DND-41 (cell line): ENCODE measurements at regions not wholly inside any gene's neighbourhood (a gene's known extent, or its start where the extent isn't known, plus 50 kb on each side); places are given as distances from the start of the nearest gene placed in this dataset.

Experiments
- ATAC-seq: fragments of 200-7000 bp; cut with Tn5 transposase; 3 replicates; pipeline ENCODE4 v1.9.1; 2021; ENCODE audit warnings: low read depth; ENCODE audit not compliant: insufficient read depth
- DNase-seq: peaks from one replicate; pipeline ENCODE4 v3.0.0-alpha.2; 2020
- H2AFZ ChIP-seq: 2 replicates; pipeline ENCODE4 v1.6.0; 2012; ENCODE audit warnings: low read depth, low read length
- H3K27ac ChIP-seq: 2 replicates; pipeline ENCODE4 v1.5.1; 2012; ENCODE audit warnings: low read length, inconsistent platforms
- H3K27me3 ChIP-seq: fragments of 200-600 bp; sonication (generic); 2 replicates; pipeline ENCODE4 v1.6.0; 2012; ENCODE audit warnings: low read length, mild to moderate bottlenecking, inconsistent platforms; ENCODE audit not compliant: insufficient read depth, poor library complexity
- H3K36me3 ChIP-seq: 2 replicates; pipeline ENCODE4 v1.5.1; 2012; ENCODE audit warnings: low read length, inconsistent platforms; ENCODE audit not compliant: insufficient read depth
- H3K4me1 ChIP-seq: 2 replicates; pipeline ENCODE4 v1.5.1; 2012; ENCODE audit warnings: mild to moderate bottlenecking, low read length; ENCODE audit not compliant: insufficient read depth
- H3K4me2 ChIP-seq: 2 replicates; pipeline ENCODE4 v1.6.0; 2012; ENCODE audit warnings: mild to moderate bottlenecking, moderate library complexity, low read length, inconsistent platforms; ENCODE audit not compliant: insufficient read depth
- H3K4me3 ChIP-seq, 2 experiments: fragments of 200-600 bp in 1 of 2; shearing (Covaris generic) in 1 of 2; 2 replicates each; pipeline ENCODE4 v1.5.1; 2012 to 2016; ENCODE audit warnings: inconsistent platforms in 2 of 2, low read length in 2 of 2, mild to moderate bottlenecking in 2 of 2, low read depth in 1 of 2, moderate library complexity in 1 of 2
- H3K79me2 ChIP-seq: 2 replicates; pipeline ENCODE4 v1.6.0; 2012; ENCODE audit warnings: low read length, inconsistent platforms; ENCODE audit not compliant: insufficient read depth
- H3K9ac ChIP-seq: 2 replicates; pipeline ENCODE4 v1.6.0; 2012; ENCODE audit warnings: low read depth, mild to moderate bottlenecking, inconsistent platforms, low read length, moderate library complexity
- H3K9me3 ChIP-seq: 2 replicates; pipeline ENCODE4 v1.5.1; 2012; ENCODE audit warnings: low read length, moderate library complexity, mild to moderate bottlenecking, inconsistent platforms; ENCODE audit not compliant: insufficient read depth, severe bottlenecking
- H4K20me1 ChIP-seq: 2 replicates; pipeline ENCODE4 v1.6.0; 2012; ENCODE audit warnings: low read length; ENCODE audit not compliant: insufficient read depth
- EZH2 ChIP-seq: IDR thresholded peaks from 3 replicates; pipeline ENCODE4 v1.6.1; 2012; ENCODE audit warnings: borderline replicate concordance, low read depth, mild to moderate bottlenecking, moderate library complexity, low read length, inconsistent platforms; ENCODE audit not compliant: severe bottlenecking
- TF ChIP-seq, protein P1 (sequence below): IDR thresholded peaks from 2 replicates; pipeline ENCODE4 v1.5.1; 2012; ENCODE audit warnings: borderline replicate concordance, low read length, moderate library complexity, mild to moderate bottlenecking; ENCODE audit not compliant: poor library complexity, severe bottlenecking; ENCODE audit errors: extremely low read depth

- Histone ChIP-seq H3K4me1 (no peaks in the 10 kb centered on the region), H2AFZ (no peak overlapping the region), H3K79me2 (no peaks in the 10 kb centered on the region), H3K36me3 (no peaks in the 10 kb centered on the region), H3K4me2 (no peak overlapping the region), H3K4me3 (no peak overlapping the region), H3K9me3 (no peaks in the 10 kb centered on the region), H4K20me1 (no peaks in the 10 kb centered on the region), H3K27me3 (no peaks in the 10 kb centered on the region), H3K27ac (no peak overlapping the region), H3K9ac (no peak overlapping the region)
- DNase-seq = no peak
- TF ChIP-seq, protein P1, sequence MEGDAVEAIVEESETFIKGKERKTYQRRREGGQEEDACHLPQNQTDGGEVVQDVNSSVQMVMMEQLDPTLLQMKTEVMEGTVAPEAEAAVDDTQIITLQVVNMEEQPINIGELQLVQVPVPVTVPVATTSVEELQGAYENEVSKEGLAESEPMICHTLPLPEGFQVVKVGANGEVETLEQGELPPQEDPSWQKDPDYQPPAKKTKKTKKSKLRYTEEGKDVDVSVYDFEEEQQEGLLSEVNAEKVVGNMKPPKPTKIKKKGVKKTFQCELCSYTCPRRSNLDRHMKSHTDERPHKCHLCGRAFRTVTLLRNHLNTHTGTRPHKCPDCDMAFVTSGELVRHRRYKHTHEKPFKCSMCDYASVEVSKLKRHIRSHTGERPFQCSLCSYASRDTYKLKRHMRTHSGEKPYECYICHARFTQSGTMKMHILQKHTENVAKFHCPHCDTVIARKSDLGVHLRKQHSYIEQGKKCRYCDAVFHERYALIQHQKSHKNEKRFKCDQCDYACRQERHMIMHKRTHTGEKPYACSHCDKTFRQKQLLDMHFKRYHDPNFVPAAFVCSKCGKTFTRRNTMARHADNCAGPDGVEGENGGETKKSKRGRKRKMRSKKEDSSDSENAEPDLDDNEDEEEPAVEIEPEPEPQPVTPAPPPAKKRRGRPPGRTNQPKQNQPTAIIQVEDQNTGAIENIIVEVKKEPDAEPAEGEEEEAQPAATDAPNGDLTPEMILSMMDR = no peak
- TF ChIP-seq EZH2 = no peak
- no peak for ATAC-seq
These were observed 708.6 kb downstream of the DTWD2 start for GRCh38 chr5:118279540-118280294.

DNA sequence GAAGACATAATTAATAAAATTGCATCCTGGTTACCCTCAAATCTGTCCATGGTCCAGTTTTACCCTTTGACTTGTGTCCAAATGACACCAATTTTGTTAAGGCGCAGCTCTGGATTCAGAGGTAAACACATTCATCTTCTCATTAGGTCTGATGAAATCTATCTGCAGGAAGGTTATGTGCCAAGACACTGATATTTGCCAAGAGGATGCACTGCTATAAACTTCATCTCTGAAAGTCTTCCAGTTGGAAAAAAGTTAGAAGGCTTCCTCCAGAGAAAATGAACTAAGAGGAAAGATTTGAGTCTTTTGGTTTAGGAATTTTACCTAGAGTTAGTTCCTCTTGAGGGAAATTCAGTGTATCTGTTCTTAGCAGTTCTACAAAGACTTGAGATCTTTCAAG, 717.8 kb downstream of the DTWD2 start:
- Histone ChIP-seq H3K9me3 (no peaks in the 10 kb centered on the region), H3K27me3 (no peaks in the 10 kb centered on the region), H4K20me1 (no peaks in the 10 kb centered on the region), H3K4me3 (no peak overlapping the region), H2AFZ (no peak overlapping the region), H3K79me2 (no peaks in the 10 kb centered on the region), H3K27ac (no peak overlapping the region), H3K4me1 (no peaks in the 10 kb centered on the region), H3K4me2 (no peak overlapping the region), H3K36me3 (no peaks in the 10 kb centered on the region), H3K9ac (no peak overlapping the region)
- TF ChIP-seq, protein P1 = no peak
- TF ChIP-seq EZH2 = no peak
- ATAC-seq = no peak
- DNase-seq = no peak

DNA sequence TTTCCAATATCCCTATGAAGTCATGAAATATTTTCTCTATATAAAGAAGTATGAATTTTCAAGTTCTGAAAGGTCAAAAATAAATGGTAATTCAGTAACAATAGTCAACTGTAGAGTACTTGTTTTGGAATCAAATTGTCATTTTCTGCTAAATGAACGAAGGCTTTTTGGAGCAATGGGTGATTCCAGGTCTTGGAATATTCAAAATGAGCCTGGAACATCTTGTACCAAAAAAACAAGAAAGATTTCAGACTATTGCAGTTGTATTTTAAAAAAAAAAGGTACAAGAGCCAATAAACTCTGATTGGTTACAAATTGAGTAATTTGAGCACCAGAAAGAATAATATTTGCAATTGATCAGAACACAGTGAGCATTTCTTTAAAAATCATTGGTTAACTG, 730.1 kb downstream of the DTWD2 start:
- no peak for DNase-seq
- Histone ChIP-seq H3K27me3 (no peaks in the 10 kb centered on the region), H3K79me2 (no peaks in the 10 kb centered on the region), H3K4me1 (no peaks in the 10 kb centered on the region), H3K4me2 (no peak overlapping the region), H2AFZ (no peak overlapping the region), H3K27ac (no peak overlapping the region), H4K20me1 (no peaks in the 10 kb centered on the region), H3K9ac (no peak overlapping the region), H3K36me3 (no peaks in the 10 kb centered on the region), H3K9me3 (no peaks in the 10 kb centered on the region), H3K4me3 (no peak overlapping the region)
- TF ChIP-seq, protein P1 = no peak
- TF ChIP-seq EZH2 = no peak
- no peak for ATAC-seq

GRCh38 chr5:118257066-118257465, 731.3 kb downstream of the DTWD2 start:
- no peak for ATAC-seq
- Histone ChIP-seq H3K27me3 (no peaks in the 10 kb centered on the region), H3K4me1 (no peaks in the 10 kb centered on the region), H3K79me2 (no peaks in the 10 kb centered on the region), H3K4me3 (no peak overlapping the region), H3K9ac (no peak overlapping the region), H2AFZ (no peak overlapping the region), H3K36me3 (no peaks in the 10 kb centered on the region), H3K27ac (no peak overlapping the region), H4K20me1 (no peaks in the 10 kb centered on the region), H3K9me3 (no peaks in the 10 kb centered on the region), H3K4me2 (no peak overlapping the region)
- DNase-seq = no peak
- TF ChIP-seq EZH2 = no peak
- TF ChIP-seq, protein P1 = no peak
